ENCODE measurements at regions not wholly inside any gene's neighbourhood (a gene's known extent, or its start where the extent isn't known, plus 50 kb on each side); places are given as distances from the start of the nearest gene placed in this dataset.

GRCh38 chr1:219991511-219991810 is 54.8 kb downstream of the EPRS1 start:
- TF ChIP-seq, protein P1, sequence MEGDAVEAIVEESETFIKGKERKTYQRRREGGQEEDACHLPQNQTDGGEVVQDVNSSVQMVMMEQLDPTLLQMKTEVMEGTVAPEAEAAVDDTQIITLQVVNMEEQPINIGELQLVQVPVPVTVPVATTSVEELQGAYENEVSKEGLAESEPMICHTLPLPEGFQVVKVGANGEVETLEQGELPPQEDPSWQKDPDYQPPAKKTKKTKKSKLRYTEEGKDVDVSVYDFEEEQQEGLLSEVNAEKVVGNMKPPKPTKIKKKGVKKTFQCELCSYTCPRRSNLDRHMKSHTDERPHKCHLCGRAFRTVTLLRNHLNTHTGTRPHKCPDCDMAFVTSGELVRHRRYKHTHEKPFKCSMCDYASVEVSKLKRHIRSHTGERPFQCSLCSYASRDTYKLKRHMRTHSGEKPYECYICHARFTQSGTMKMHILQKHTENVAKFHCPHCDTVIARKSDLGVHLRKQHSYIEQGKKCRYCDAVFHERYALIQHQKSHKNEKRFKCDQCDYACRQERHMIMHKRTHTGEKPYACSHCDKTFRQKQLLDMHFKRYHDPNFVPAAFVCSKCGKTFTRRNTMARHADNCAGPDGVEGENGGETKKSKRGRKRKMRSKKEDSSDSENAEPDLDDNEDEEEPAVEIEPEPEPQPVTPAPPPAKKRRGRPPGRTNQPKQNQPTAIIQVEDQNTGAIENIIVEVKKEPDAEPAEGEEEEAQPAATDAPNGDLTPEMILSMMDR (conservative IDR thresholded peaks at IDR 0.05; ENCODE audit: low read depth, low read length) = no peak
- no peak for TF ChIP-seq EZH2 (IDR thresholded peaks at IDR 0.05; ENCODE audit: borderline replicate concordance, low read depth, low read length, poor library complexity, severe bottlenecking)
